ENCODE measurements at regions not wholly inside any gene's neighbourhood (a gene's known extent, or its start where the extent isn't known, plus 50 kb on each side); places are given as distances from the start of the nearest gene placed in this dataset.

DNA sequence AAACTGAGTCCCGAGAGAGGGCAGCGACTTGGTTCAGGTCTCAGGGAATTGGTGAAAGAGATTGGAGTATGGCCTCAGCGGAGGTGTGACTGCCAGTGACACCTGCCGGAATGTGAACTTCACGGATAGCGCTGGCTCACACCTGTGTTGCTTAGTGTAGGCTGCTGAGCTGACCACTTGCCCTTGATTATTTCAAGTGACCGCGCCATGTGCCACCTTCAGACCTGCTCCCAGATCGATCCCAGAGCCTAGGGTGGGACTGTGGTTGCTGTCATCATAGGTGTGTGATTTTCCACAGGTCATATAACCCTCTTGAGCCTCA, 134.8 kb downstream of the GLI2 start:
- in situ Hi-C loops (cut with MboI): no loop called here
- ATAC-seq: no peak
- H3K4me2 ChIP-seq (ENCODE audit: control insufficient read depth, insufficient read depth): no peak overlapping the region
- TF ChIP-seq RELA (IDR thresholded peaks at IDR 0.05; ENCODE audit: borderline replicate concordance, partially characterized antibody) (no peak), GATAD2B (conservative IDR thresholded peaks at IDR 0.05; ENCODE audit: low read depth) (no peak), NRF1 (conservative IDR thresholded peaks at IDR 0.05; ENCODE audit: low read depth, low read length) (no peak), ZNF622 (IDR thresholded peaks at IDR 0.05) (no peak), ZBED1 (IDR thresholded peaks at IDR 0.05; ENCODE audit: borderline replicate concordance) (no peak), SUZ12 (IDR thresholded peaks at IDR 0.05; ENCODE audit: unreplicated experiment) (no peak), CHD4 (IDR thresholded peaks at IDR 0.05) (no peak), POLR2AphosphoS5 (IDR thresholded peaks at IDR 0.05; ENCODE audit: low read length) (no peak), POLR2AphosphoS2 (IDR thresholded peaks at IDR 0.05; ENCODE audit: low read depth, low read length) (no peak), PML (IDR thresholded peaks at IDR 0.05; ENCODE audit: low read length) (no peak), RFX5 (IDR thresholded peaks at IDR 0.05; ENCODE audit: low read depth, low read length) (no peak), FOXK2 (IDR thresholded peaks at IDR 0.05) (no peak), CBX5 (IDR thresholded peaks at IDR 0.05; ENCODE audit: low read depth) (no peak)
- TF ChIP-seq, protein P1, sequence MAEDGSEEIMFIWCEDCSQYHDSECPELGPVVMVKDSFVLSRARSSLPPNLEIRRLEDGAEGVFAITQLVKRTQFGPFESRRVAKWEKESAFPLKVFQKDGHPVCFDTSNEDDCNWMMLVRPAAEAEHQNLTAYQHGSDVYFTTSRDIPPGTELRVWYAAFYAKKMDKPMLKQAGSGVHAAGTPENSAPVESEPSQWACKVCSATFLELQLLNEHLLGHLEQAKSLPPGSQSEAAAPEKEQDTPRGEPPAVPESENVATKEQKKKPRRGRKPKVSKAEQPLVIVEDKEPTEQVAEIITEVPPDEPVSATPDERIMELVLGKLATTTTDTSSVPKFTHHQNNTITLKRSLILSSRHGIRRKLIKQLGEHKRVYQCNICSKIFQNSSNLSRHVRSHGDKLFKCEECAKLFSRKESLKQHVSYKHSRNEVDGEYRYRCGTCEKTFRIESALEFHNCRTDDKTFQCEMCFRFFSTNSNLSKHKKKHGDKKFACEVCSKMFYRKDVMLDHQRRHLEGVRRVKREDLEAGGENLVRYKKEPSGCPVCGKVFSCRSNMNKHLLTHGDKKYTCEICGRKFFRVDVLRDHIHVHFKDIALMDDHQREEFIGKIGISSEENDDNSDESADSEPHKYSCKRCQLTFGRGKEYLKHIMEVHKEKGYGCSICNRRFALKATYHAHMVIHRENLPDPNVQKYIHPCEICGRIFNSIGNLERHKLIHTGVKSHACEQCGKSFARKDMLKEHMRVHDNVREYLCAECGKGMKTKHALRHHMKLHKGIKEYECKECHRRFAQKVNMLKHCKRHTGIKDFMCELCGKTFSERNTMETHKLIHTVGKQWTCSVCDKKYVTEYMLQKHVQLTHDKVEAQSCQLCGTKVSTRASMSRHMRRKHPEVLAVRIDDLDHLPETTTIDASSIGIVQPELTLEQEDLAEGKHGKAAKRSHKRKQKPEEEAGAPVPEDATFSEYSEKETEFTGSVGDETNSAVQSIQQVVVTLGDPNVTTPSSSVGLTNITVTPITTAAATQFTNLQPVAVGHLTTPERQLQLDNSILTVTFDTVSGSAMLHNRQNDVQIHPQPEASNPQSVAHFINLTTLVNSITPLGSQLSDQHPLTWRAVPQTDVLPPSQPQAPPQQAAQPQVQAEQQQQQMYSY (CRISPR knock-in tag; IDR thresholded peaks at IDR 0.05): no peak
- TF ChIP-seq, protein P2, sequence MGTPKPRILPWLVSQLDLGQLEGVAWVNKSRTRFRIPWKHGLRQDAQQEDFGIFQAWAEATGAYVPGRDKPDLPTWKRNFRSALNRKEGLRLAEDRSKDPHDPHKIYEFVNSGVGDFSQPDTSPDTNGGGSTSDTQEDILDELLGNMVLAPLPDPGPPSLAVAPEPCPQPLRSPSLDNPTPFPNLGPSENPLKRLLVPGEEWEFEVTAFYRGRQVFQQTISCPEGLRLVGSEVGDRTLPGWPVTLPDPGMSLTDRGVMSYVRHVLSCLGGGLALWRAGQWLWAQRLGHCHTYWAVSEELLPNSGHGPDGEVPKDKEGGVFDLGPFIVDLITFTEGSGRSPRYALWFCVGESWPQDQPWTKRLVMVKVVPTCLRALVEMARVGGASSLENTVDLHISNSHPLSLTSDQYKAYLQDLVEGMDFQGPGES (IDR thresholded peaks at IDR 0.05): no peak
- TF ChIP-seq, protein P3, sequence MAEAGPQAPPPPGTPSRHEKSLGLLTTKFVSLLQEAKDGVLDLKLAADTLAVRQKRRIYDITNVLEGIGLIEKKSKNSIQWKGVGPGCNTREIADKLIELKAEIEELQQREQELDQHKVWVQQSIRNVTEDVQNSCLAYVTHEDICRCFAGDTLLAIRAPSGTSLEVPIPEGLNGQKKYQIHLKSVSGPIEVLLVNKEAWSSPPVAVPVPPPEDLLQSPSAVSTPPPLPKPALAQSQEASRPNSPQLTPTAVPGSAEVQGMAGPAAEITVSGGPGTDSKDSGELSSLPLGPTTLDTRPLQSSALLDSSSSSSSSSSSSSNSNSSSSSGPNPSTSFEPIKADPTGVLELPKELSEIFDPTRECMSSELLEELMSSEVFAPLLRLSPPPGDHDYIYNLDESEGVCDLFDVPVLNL (IDR thresholded peaks at IDR 0.05; ENCODE audit: low read depth, low read length): no peak
- TF ChIP-seq, protein P4, sequence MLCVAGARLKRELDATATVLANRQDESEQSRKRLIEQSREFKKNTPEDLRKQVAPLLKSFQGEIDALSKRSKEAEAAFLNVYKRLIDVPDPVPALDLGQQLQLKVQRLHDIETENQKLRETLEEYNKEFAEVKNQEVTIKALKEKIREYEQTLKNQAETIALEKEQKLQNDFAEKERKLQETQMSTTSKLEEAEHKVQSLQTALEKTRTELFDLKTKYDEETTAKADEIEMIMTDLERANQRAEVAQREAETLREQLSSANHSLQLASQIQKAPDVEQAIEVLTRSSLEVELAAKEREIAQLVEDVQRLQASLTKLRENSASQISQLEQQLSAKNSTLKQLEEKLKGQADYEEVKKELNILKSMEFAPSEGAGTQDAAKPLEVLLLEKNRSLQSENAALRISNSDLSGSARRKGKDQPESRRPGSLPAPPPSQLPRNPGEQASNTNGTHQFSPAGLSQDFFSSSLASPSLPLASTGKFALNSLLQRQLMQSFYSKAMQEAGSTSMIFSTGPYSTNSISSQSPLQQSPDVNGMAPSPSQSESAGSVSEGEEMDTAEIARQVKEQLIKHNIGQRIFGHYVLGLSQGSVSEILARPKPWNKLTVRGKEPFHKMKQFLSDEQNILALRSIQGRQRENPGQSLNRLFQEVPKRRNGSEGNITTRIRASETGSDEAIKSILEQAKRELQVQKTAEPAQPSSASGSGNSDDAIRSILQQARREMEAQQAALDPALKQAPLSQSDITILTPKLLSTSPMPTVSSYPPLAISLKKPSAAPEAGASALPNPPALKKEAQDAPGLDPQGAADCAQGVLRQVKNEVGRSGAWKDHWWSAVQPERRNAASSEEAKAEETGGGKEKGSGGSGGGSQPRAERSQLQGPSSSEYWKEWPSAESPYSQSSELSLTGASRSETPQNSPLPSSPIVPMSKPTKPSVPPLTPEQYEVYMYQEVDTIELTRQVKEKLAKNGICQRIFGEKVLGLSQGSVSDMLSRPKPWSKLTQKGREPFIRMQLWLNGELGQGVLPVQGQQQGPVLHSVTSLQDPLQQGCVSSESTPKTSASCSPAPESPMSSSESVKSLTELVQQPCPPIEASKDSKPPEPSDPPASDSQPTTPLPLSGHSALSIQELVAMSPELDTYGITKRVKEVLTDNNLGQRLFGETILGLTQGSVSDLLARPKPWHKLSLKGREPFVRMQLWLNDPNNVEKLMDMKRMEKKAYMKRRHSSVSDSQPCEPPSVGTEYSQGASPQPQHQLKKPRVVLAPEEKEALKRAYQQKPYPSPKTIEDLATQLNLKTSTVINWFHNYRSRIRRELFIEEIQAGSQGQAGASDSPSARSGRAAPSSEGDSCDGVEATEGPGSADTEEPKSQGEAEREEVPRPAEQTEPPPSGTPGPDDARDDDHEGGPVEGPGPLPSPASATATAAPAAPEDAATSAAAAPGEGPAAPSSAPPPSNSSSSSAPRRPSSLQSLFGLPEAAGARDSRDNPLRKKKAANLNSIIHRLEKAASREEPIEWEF (IDR thresholded peaks at IDR 0.05; ENCODE audit: insufficient replicate concordance, low read depth, low read length): no peak

More for the DNA sequence above, 134.8 kb downstream of the GLI2 start:
- Histone ChIP-seq H4K20me1 (ENCODE audit: control insufficient read depth, insufficient read depth) (no peaks in the 10 kb centered on the region), H3K27ac (ENCODE audit: control insufficient read depth, insufficient read depth) (no peak overlapping the region), H3K9ac (ENCODE audit: control insufficient read depth, insufficient read depth, low read length) (no peak overlapping the region), H2AFZ (ENCODE audit: control insufficient read depth, low read depth, low read length) (no peak overlapping the region), H3K79me2 (ENCODE audit: control insufficient read depth, insufficient read depth, low read length) (no peaks in the 10 kb centered on the region), H3K36me3 (ENCODE audit: control insufficient read depth in 2 of 2, insufficient read depth in 2 of 2, low read length in 1 of 2) (no peaks in the 10 kb centered on the region), H3K4me1 (ENCODE audit: control insufficient read depth, insufficient read depth, low read length) (no peaks in the 10 kb centered on the region), H3K4me3 (no peak overlapping the region), H3K9me3 (replicated peaks; ENCODE audit: control insufficient read depth, insufficient read depth, low read length) (no peaks in the 10 kb centered on the region), H3K27me3 (replicated peaks in 1 of 2; ENCODE audit: control insufficient read depth in 2 of 2, insufficient read depth in 2 of 2, low read length in 1 of 2) (peaks cover 5 to 11% of the 10 kb centered on the region in 2 experiments; a peak in 3 of 4 replicates)
- intact Hi-C loops (cut with micrococcal nuclease; ENCODE audit: unreplicated experiment): no loop called here
- SMC1A ChIA-PET (ENCODE audit: uncharacterized antibody, unreplicated experiment): no interaction called here
- POLR2A ChIA-PET: no interaction called here
- DNase-seq (ENCODE audit: low read depth, low spot score) (no peak), FAIRE-seq (no peak)
- RAD21 ChIA-PET (ENCODE audit: unreplicated experiment): no interaction called here
- WGBS (ENCODE audit: insufficient coverage, insufficient replicate concordance, low lambda C conversion rate, missing lambda C conversion rate): 32% methylated on average over 9 of the region's 9 CpGs
- no TSS peak for BruUV-seq (replicated peaks)
- CTCF ChIA-PET: no interaction called here
